IPS-18a (cell line): ENCODE measurements at regions not wholly inside any gene's neighbourhood (a gene's known extent, or its start where the extent isn't known, plus 50 kb on each side); places are given as distances from the start of the nearest gene placed in this dataset.

Source experiments
- H3K27ac ChIP-seq: one replicate; pipeline ENCODE4 v1.5.1; 2013; ENCODE audit warnings: low read length
- H3K27me3 ChIP-seq: one replicate; pipeline ENCODE4 v1.6.1; 2013; ENCODE audit warnings: mild to moderate bottlenecking, low read length; ENCODE audit not compliant: control insufficient read depth, insufficient read depth
- H3K36me3 ChIP-seq: one replicate; pipeline ENCODE4 v1.6.1; 2013; ENCODE audit warnings: low read depth, low read length; ENCODE audit not compliant: control insufficient read depth
- H3K4me1 ChIP-seq: one replicate; pipeline ENCODE4 v1.6.1; 2013; ENCODE audit warnings: low read depth, low read length; ENCODE audit not compliant: control insufficient read depth
- H3K4me3 ChIP-seq: one replicate; pipeline ENCODE4 v1.5.1; 2013; ENCODE audit warnings: low read length
- H3K9ac ChIP-seq: one replicate; pipeline ENCODE4 v1.6.1; 2013; ENCODE audit warnings: mild to moderate bottlenecking, low read length, moderate library complexity
- H3K9me3 ChIP-seq: one replicate; pipeline ENCODE4 v1.6.1; 2013; ENCODE audit warnings: low read depth, low read length; ENCODE audit not compliant: control insufficient read depth

DNA sequence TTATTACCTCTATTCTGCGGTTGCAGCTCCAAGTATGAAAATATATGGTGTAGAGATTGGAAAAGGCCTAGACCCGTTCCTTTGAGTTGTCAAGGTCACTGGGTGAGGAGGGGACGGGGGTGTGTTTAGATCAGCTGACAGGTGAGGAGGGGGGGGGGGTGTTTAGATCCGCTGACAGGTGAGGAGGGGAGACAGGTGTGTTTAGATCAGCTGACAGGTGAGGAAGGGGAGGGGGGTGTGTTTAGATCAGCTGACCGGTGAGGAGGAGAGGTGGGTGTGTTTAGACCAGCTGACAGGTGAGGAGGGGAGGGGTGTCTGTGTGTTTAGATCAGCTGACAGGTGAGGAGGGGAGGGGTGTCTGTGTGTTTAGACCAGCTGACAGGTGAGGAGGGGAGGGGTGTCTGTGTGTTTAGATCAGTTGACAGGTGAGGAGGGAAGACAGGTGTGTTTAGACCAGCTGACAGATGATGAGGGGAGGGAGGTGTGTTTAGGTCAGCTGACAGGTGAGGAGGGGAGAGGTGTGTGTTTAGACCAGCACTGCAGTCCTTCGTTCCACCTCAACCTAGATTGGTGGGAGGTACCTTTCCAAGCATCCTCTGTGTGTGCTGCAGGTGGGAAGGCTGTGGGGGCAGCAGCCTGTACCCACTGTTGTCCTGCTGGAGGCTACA, 655.0 kb upstream of the ADARB2 start:
- Histone ChIP-seq H3K4me3 (no peak overlapping the region), H3K27ac (no peak overlapping the region), H3K36me3 (no peaks in the 10 kb centered on the region), H3K27me3 (no peaks in the 10 kb centered on the region), H3K4me1 (no peaks in the 10 kb centered on the region), H3K9ac (no peak overlapping the region), H3K9me3 (no peaks in the 10 kb centered on the region)

- Histone ChIP-seq H3K9me3 (no peaks in the 10 kb centered on the region), H3K4me1 (no peaks in the 10 kb centered on the region), H3K9ac (no peak overlapping the region), H3K27me3 (no peaks in the 10 kb centered on the region), H3K4me3 (no peak overlapping the region), H3K36me3 (no peaks in the 10 kb centered on the region), H3K27ac (no peak overlapping the region)
These were observed 650.3 kb upstream of the ADARB2 start for GRCh38 chr10:2387672-2388071.

GRCh38 chr10:2387261-2387660, 649.9 kb upstream of the ADARB2 start:
- Histone ChIP-seq H3K9me3 (no peaks in the 10 kb centered on the region), H3K27me3 (no peaks in the 10 kb centered on the region), H3K4me1 (no peaks in the 10 kb centered on the region), H3K4me3 (no peak overlapping the region), H3K9ac (no peak overlapping the region), H3K27ac (no peak overlapping the region), H3K36me3 (no peaks in the 10 kb centered on the region)

GRCh38 chr10:2380218-2380617, 642.9 kb upstream of the ADARB2 start:
- H3K27me3 ChIP-seq: no peaks in the 10 kb centered on the region
- no peaks in the 10 kb centered on the region for H3K36me3 ChIP-seq
- no peaks in the 10 kb centered on the region for H3K4me1 ChIP-seq
- no peaks in the 10 kb centered on the region for H3K9me3 ChIP-seq
- no peak overlapping the region for H3K9ac ChIP-seq
- H3K27ac ChIP-seq: no peak overlapping the region
- no peak overlapping the region for H3K4me3 ChIP-seq

DNA sequence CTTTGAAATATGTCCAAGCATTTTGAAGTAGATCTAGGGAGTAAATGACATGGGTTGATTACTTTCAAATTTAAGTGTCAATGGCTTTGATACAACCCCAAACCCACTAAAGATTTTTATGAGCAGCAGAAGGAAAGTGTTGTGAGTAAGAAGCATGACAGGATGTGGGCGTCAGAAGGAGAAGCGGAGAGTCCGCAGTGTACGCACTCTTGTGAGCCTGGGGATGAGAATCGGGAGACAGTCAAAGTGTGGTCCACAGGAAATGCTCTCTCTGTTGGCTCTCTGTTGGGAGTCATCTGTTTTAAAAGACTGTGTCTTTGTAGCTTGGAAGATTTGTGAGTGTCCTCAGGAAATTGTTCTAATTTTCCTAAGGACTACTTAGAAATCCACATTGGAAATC, 629.8 kb upstream of the ADARB2 start:
- no peak overlapping the region for H3K4me3 ChIP-seq
- no peaks in the 10 kb centered on the region for H3K36me3 ChIP-seq
- no peaks in the 10 kb centered on the region for H3K27me3 ChIP-seq
- H3K4me1 ChIP-seq: peaks cover 5% of the 10 kb centered on the region
- no peak overlapping the region for H3K9ac ChIP-seq
- no peaks in the 10 kb centered on the region for H3K9me3 ChIP-seq
- H3K27ac ChIP-seq: no peak overlapping the region

DNA sequence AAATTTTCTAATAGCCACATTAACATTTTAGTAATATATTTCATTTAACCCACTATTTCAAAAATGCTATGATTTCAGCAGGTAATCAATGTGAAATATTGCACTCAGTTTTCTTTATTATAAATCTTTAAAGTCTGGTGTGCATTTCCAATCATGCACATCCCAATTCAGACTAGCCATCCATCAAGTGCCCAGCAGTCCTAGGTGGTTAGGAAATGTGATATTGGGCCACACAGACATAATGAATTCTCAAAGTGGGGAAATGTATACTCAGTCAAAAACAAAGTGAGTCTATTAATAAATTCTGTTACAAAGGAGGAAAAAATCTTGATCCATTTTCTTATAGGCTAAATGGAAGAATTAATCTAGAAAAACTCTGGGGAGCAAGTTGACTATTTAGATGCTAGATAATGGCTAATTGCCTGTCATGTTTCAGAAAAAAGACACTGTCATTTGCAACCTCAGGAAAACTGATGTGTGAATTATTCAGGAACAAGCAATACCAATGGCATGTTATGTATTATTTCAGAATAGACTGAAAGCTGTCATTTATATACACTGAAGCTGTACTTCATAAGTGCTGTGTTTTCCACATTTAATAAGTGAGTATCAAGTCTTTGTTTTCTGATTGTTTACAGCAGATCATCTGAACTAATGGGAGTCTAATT, 629.1 kb upstream of the ADARB2 start:
- Histone ChIP-seq H3K36me3 (no peaks in the 10 kb centered on the region), H3K9ac (no peak overlapping the region), H3K4me1 (peaks cover 5% of the 10 kb centered on the region), H3K4me3 (no peak overlapping the region), H3K9me3 (no peaks in the 10 kb centered on the region), H3K27ac (no peak overlapping the region), H3K27me3 (no peaks in the 10 kb centered on the region)

GRCh38 chr10:2362331-2362730, 625.0 kb upstream of the ADARB2 start:
- Histone ChIP-seq H3K4me3 (no peak overlapping the region), H3K27ac (no peak overlapping the region), H3K36me3 (no peaks in the 10 kb centered on the region), H3K9ac (no peak overlapping the region), H3K9me3 (no peaks in the 10 kb centered on the region), H3K4me1 (peaks cover 5% of the 10 kb centered on the region), H3K27me3 (no peaks in the 10 kb centered on the region)

GRCh38 chr10:2358586-2358985, 621.3 kb upstream of the ADARB2 start:
- Histone ChIP-seq H3K9ac (no peak overlapping the region), H3K27me3 (no peaks in the 10 kb centered on the region), H3K4me1 (peaks cover 5% of the 10 kb centered on the region), H3K36me3 (no peaks in the 10 kb centered on the region), H3K9me3 (no peaks in the 10 kb centered on the region), H3K4me3 (no peak overlapping the region), H3K27ac (no peak overlapping the region)

- no peak overlapping the region for H3K9ac ChIP-seq
- H3K4me1 ChIP-seq: no peaks in the 10 kb centered on the region
- no peaks in the 10 kb centered on the region for H3K9me3 ChIP-seq
- no peaks in the 10 kb centered on the region for H3K27me3 ChIP-seq
- no peak overlapping the region for H3K27ac ChIP-seq
- H3K4me3 ChIP-seq: no peak overlapping the region
- no peaks in the 10 kb centered on the region for H3K36me3 ChIP-seq
These were observed 619.3 kb upstream of the ADARB2 start for GRCh38 chr10:2356670-2357069.

GRCh38 chr10:2351566-2351965, 614.2 kb upstream of the ADARB2 start:
- H3K27ac ChIP-seq: no peak overlapping the region
- H3K4me3 ChIP-seq: no peak overlapping the region
- no peaks in the 10 kb centered on the region for H3K27me3 ChIP-seq
- no peak overlapping the region for H3K9ac ChIP-seq
- no peaks in the 10 kb centered on the region for H3K36me3 ChIP-seq
- no peaks in the 10 kb centered on the region for H3K9me3 ChIP-seq
- no peaks in the 10 kb centered on the region for H3K4me1 ChIP-seq

GRCh38 chr10:2342206-2342605, 604.9 kb upstream of the ADARB2 start:
- H3K4me1 ChIP-seq: no peaks in the 10 kb centered on the region

More at GRCh38 chr10:2342206-2342605, 604.9 kb upstream of the ADARB2 start:
- Histone ChIP-seq H3K9me3 (no peaks in the 10 kb centered on the region), H3K36me3 (no peaks in the 10 kb centered on the region), H3K4me3 (no peak overlapping the region), H3K27ac (no peak overlapping the region), H3K9ac (no peak overlapping the region), H3K27me3 (no peaks in the 10 kb centered on the region)
